SH-SY5Y (cell line): ENCODE measurements at regions not wholly inside any gene's neighbourhood (a gene's known extent, or its start where the extent isn't known, plus 50 kb on each side); places are given as distances from the start of the nearest gene placed in this dataset.

Source experiments
- GATA2 ChIP-seq: IDR thresholded peaks from 2 replicates; pipeline ENCODE4 v1.6.1; 2011; ENCODE audit warnings: mild to moderate bottlenecking, low read depth, low read length
- GATA3 ChIP-seq: IDR thresholded peaks from 2 replicates; pipeline ENCODE4 v1.6.1; 2011; ENCODE audit warnings: low read depth, mild to moderate bottlenecking, low read length, moderate library complexity

GRCh38 chr14:39500253-39500652 lies 68.0 kb upstream of the FBXO33 start:
- TF ChIP-seq GATA3 (no peak), GATA2 (no peak)
